Heart right ventricle (tissue), 16 donors: ENCODE measurements at regions not wholly inside any gene's neighbourhood (a gene's known extent, or its start where the extent isn't known, plus 50 kb on each side); places are given as distances from the start of the nearest gene placed in this dataset.
"Not testable (repeated sequence)": the region's sequence is repeated elsewhere in the genome, so short reads cannot be mapped to it uniquely, and the experiment has no call there.

Experiments used
- ATAC-seq, 8 donors: fragments of 200-7000 bp; cut with Tn5 transposase; one replicate each; pipeline ENCODE4 v1.9.1; 2020; ENCODE audit warnings: mild to moderate bottlenecking in 8 of 8, moderate library complexity in 8 of 8, moderate number of reproducible peaks in 1 of 8
- DNase-seq, 2 donors: peaks; one replicate each; pipeline ENCODE4 v3.0.0-alpha.2; 2020
- H3K27ac ChIP-seq, 10 donors: fragments of 200-600 bp; sonication (generic) in 2 of 10; one replicate each; pipeline versions ENCODE4 v1.5.0 to v1.8.0; 2020 to 2022; ENCODE audit warnings: mild to moderate bottlenecking in 3 of 10
- H3K27me3 ChIP-seq, 7 donors: fragments of 200-600 bp; one replicate each; pipeline ENCODE4 v1.8.0; 2021 to 2022; ENCODE audit warnings: mild to moderate bottlenecking in 2 of 7
- H3K36me3 ChIP-seq, 9 donors: fragments of 200-600 bp; sonication (generic) in 1 of 9; one replicate each; pipeline versions ENCODE4 v1.5.0 to v1.8.0; 2020 to 2022; ENCODE audit warnings: mild to moderate bottlenecking in 2 of 9
- H3K4me1 ChIP-seq, 9 donors: fragments of 200-600 bp; sonication (generic) in 1 of 9; one replicate each; pipeline versions ENCODE4 v1.5.0 to v1.8.0; 2020 to 2022; ENCODE audit warnings: mild to moderate bottlenecking in 4 of 9
- H3K4me3 ChIP-seq, 10 donors: fragments of 200-600 bp; sonication (generic) in 2 of 10; one replicate each; pipeline versions ENCODE4 v1.5.0 to v1.8.0; 2020 to 2022; ENCODE audit warnings: mild to moderate bottlenecking in 7 of 10, moderate library complexity in 2 of 10
- H3K9me3 ChIP-seq, 11 donors: fragments of 200-600 bp in 10 of 11; sonication (generic) in 2 of 11; one replicate each; pipeline versions ENCODE4 v1.5.0 to v1.8.0; 2013 to 2022; ENCODE audit warnings: mild to moderate bottlenecking in 2 of 11, control low read depth in 1 of 11, moderate library complexity in 1 of 11
- WGBS, 2 donors: extraction: QIAGEN DNeasy Blood & Tissue Kit; methylation state at CpG; one replicate each; pipeline ENCODE4 v1.1.7; 2013; ENCODE audit warnings: inconsistent platforms in 1 of 2; 5-methylcytosine and 5-hydroxymethylcytosine counted together
- intact Hi-C, 10 donors: fragments of 100-400 bp; cut with DNase I; formaldehyde crosslinking; loops; one replicate each; pipeline versions ENCODE4 v1.11.1 to v1.14.2; 2022
- TF ChIP-seq, protein P1 (sequence below), 9 donors: fragments of 200-600 bp; sonication (generic) in 2 of 9; IDR thresholded peaks; one replicate each; pipeline versions ENCODE4 v1.5.0 to v1.8.0; 2021 to 2022; ENCODE audit warnings: antibody characterized with exemption in 9 of 9, mild to moderate bottlenecking in 5 of 9, moderate library complexity in 1 of 9
- donor health status: Arrhythmogenic right ventricular cardiomyopathy.
- donor health status: ischemic (EF 13 %, LVEDD 7.1; RV severe dilation, severe dysfunction).
- donor health status: healthy with polysubstance abuse.
- donor health status: DM: no; HTN: yes; CAD: no.
- donor health status: DM: no; HTN: no; CAD: no.
- donor health status: ischemic (EF 25% LVEDD 6.9; RV normal size, moderate dysfunction).
- donor health status: ischemic (EF 25% LVEDD 5.7; RV mildly dilated, moderate dysfunction).
- donor health status: healthy.
- donor health status: DM: yes; HTN: yes; CAD: no.
- donor health status: Ischemic cardiomyopathy.
- donor health status: ischemic (EF 35%, LVEDD 5.7; RV mildly dilated, moderate dysfunction).
- donor health status: nonischemic (EF 11% LVEDD 7.7; RV severe dilation, severe dysfunction).
- donor health status: DM: yes; HTN: yes; CAD: no.
- donor health status: PGD.
- donor health status: ischemic (EF 29% LVEDD 5.4; RV normal size, mild dysfunction).
- donor health status: nonischemic (EF 23%, LVEDD 6.1; RV moderate dilation, normal function).

DNA sequence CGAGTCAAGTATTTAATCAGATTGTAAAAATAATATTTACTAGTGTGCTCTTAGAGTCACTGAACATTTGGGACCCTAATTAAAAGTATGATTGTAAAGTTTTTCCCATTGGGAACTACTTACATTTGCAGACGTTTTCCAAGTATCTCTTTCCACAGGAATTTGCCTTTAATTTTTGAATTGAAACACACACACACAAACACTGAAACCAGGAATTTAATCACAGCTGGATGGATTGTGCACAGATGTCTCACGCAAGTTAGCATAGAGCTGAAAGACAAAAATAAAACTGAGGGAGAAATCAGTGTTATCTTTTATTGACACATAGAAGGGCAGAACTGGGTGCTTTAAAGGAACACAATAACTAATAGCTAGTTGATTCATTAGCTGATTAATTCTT lies 230.7 kb downstream of the RND3 start:
- WGBS, 2 donors, result 62 to 63% methylated on average over 3 of the region's 3 CpGs
- Histone ChIP-seq H3K4me3 (no peak overlapping the region), H3K27ac (peak overlapping the region in 2 of 10 donors; percentile 28 to 44), H3K9me3 (peaks cover 0 to 5% (median 0%) of the 10 kb centered on the region in 11 donors), H3K36me3 (no peaks in the 10 kb centered on the region), H3K27me3 (no peaks in the 10 kb centered on the region), H3K4me1 (peaks cover 0 to 23% (median 0%) of the 10 kb centered on the region in 9 donors)
- DNase-seq, result no peak
- TF ChIP-seq, protein P1, sequence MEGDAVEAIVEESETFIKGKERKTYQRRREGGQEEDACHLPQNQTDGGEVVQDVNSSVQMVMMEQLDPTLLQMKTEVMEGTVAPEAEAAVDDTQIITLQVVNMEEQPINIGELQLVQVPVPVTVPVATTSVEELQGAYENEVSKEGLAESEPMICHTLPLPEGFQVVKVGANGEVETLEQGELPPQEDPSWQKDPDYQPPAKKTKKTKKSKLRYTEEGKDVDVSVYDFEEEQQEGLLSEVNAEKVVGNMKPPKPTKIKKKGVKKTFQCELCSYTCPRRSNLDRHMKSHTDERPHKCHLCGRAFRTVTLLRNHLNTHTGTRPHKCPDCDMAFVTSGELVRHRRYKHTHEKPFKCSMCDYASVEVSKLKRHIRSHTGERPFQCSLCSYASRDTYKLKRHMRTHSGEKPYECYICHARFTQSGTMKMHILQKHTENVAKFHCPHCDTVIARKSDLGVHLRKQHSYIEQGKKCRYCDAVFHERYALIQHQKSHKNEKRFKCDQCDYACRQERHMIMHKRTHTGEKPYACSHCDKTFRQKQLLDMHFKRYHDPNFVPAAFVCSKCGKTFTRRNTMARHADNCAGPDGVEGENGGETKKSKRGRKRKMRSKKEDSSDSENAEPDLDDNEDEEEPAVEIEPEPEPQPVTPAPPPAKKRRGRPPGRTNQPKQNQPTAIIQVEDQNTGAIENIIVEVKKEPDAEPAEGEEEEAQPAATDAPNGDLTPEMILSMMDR (IDR thresholded peaks at IDR 0.05), result no peak
- intact Hi-C loops, result no loop called here
- ATAC-seq, result peak in 1 of 8 donors; percentile 20

DNA sequence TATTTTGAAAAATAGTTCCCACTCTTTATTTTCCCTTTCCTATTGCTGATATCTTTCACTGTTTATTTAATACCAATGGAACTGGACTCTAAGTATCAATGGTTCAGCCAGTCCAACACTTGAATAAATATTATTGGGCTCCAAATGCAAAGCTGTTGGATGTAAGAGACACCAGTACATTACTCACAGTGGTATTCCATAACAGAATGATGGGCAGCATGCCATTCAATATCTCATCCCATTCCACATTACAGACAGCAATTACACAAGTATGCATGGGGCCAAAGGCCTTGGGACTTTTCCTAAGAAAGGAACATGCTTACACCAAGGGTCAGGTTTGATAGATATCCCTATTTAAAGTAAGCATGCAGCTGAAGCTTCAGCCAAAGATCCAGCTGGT lies 231.9 kb downstream of the RND3 start:
- H3K4me3 ChIP-seq, result no peak overlapping the region
- peaks cover 0 to 23% (median 0%) of the 10 kb centered on the region in 9 donors for H3K4me1 ChIP-seq
- no peak overlapping the region for H3K27ac ChIP-seq
- peak in 3 of 8 donors; percentile 38 to 47 (median 44) for ATAC-seq
- H3K27me3 ChIP-seq, result no peaks in the 10 kb centered on the region
- TF ChIP-seq, protein P1 (IDR thresholded peaks at IDR 0.05), result no peak
- DNase-seq, result no peak
- H3K9me3 ChIP-seq, result no peaks in the 10 kb centered on the region
- H3K36me3 ChIP-seq, result no peaks in the 10 kb centered on the region
- intact Hi-C loops, result no loop called here

DNA sequence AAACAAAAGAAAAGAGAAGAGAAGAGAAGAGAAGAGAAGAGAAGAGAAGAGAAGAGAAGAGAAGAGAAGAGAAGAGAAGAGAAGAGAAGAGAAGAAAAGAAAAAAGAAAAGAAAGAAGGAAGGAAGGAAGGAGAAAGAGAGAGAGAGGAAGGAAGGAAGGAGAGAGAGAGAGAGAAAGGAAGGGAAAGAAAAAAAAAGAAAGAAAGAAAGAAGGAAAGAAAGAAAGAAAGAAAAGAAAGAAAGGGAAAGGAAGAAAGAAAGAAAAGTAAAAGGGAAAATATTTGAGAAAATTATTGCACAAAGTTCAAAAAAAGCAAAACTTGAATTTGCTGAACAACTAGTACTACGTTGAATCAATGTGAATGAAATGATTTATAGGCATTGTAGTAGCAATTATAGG lies 237.7 kb downstream of the RND3 start:
- ATAC-seq, H3K9me3 ChIP-seq, H3K27me3 ChIP-seq, intact Hi-C loops, H3K4me3 ChIP-seq, H3K36me3 ChIP-seq, DNase-seq, H3K27ac ChIP-seq: not testable (repeated sequence)
- H3K4me1 ChIP-seq, result peaks cover 0 to 13% (median 0%) of the 10 kb centered on the region in 9 donors
- 81 to 97% methylated on average over 1 of the region's 1 CpG for WGBS, 2 donors

DNA sequence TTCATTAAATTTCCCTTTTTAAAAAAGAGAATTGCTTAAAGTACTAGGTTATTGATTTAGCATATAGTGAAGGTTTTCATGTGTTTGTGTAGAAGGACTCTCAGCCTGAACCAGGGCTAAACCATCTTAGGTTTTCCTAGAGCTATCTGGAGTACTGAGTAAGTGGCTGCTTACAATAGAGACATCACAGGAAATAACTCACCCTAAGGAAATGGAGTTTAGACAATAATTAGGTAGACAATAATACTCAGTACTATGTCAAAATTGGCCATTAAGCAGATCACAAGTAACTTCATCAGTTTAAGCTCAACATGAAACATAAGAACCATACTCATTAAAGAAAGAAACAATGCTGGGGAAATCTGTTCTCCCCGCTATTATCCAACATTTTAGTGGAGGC lies 240.0 kb downstream of the RND3 start:
- H3K27ac ChIP-seq, result no peak overlapping the region
- intact Hi-C loops, result no loop called here
- TF ChIP-seq, protein P1 (IDR thresholded peaks at IDR 0.05), result no peak
- 49 to 96% methylated on average over 1 of the region's 1 CpG for WGBS, 2 donors
- ATAC-seq (no peak), DNase-seq (no peak)
- H3K9me3 ChIP-seq, result peaks cover 0 to 9% (median 0%) of the 10 kb centered on the region in 11 donors
- H3K27me3 ChIP-seq, result no peaks in the 10 kb centered on the region
- no peaks in the 10 kb centered on the region for H3K36me3 ChIP-seq
- no peaks in the 10 kb centered on the region for H3K4me1 ChIP-seq
- H3K4me3 ChIP-seq, result no peak overlapping the region

DNA sequence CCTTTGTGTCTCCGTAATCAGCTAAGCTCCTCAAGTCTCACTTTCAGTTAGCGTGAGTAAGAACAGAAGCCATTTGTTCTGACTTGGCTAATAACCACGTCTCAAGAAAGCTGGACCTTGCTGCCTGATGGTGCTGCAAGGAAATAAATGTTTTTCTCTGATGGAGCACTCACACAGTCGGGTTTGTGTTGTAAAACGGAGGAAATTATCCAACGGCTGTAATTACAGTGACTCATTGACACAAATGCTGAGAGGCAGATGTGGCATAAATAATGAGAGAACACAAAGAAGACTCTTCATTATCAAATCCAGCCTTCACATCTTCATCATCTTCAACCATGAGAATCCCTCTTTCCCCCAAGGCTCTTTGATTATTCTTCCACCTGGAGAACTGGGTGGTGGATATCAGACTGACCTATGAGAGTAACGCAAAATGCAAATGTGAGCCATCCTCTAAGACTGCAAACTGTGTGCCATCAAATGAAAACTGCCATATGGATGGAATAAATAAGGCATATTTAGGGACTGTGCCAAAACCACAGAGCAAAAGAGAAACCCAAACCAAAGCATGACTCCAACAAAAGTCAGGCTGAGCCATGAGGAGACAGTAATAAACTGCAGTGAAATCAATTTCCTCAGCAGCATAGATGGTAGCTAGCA lies 252.6 kb downstream of the RND3 start:
- Histone ChIP-seq H3K4me1 (peaks cover 0 to 4% (median 0%) of the 10 kb centered on the region in 9 donors), H3K27ac (peak overlapping the region in 6 of 10 donors; percentile 2 to 60 (median 55)), H3K9me3 (no peaks in the 10 kb centered on the region), H3K27me3 (no peaks in the 10 kb centered on the region), H3K4me3 (no peak overlapping the region), H3K36me3 (no peaks in the 10 kb centered on the region)
- ATAC-seq, result peak in 6 of 8 donors; percentile 44 to 74 (median 68)
- WGBS, 2 donors, result 53 to 54% methylated on average over 7 of the region's 7 CpGs
- intact Hi-C loops, result no loop called here
- TF ChIP-seq, protein P1 (IDR thresholded peaks at IDR 0.05), result no peak
- DNase-seq, result peak in 1 of 2 donors; percentile 9
